DMS 273 treated with DMSO at 0.1 percent for 48 hours (cell line): ENCODE measurements at regions not wholly inside any gene's neighbourhood (a gene's known extent, or its start where the extent isn't known, plus 50 kb on each side); places are given as distances from the start of the nearest gene placed in this dataset.

Experiments
- DNase-seq: peaks from one replicate; lab custom pipeline; 2025; lab: John Stamatoyannopoulos, UW

DNA sequence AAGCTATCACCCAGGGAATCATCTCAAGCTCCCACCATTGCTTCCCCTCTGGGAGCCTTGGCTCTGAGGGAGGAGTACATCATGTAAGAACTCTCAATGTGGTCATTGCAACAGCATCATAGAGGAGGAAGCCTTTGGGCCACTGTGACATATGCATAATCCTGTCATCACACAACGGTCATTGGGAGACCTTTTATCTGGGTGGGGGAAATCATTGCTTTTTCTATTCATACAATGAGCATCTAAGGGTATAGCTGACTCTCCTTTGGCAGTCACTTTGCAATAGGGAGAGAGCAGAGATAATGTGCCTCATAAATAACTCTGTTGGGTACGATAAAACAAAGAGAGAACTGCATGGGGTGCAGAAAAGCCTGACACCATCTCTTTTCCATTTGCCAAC is 155.2 kb upstream of the KCNIP4 start:
- no peak for DNase-seq

- no peak for DNase-seq
Observed at GRCh38 chr4:22099896-22100295, 151.3 kb upstream of the KCNIP4 start.

GRCh38 chr4:22097596-22097995 is 149.0 kb upstream of the KCNIP4 start:
- no peak for DNase-seq

DNA sequence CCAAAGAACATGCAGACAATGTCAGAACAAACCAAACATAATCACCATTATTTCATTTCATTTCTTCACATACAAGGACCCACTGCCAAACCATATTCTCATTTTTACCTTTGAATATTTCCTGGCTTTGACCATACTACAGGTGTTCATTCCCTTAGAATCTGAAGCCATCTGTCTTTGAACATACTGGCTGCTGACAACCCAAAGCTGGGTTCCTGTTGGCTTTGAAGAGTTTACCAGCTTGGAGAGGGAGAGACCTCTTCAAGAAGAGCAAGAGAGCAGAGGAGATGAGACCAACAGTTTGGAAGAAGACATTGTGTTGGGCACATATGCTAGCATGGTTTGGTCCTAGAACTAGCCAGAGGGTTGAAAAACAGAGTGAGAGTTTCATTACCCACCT is 145.6 kb upstream of the KCNIP4 start:
- no peak for DNase-seq

- no peak for DNase-seq
Observed at GRCh38 chr4:22093126-22093525, 144.6 kb upstream of the KCNIP4 start.

- no peak for DNase-seq
Observed at GRCh38 chr4:22091906-22092305, 143.3 kb upstream of the KCNIP4 start.

GRCh38 chr4:22091352-22091717 is 142.8 kb upstream of the KCNIP4 start:
- no peak for DNase-seq

- DNase-seq = no peak
Observed at GRCh38 chr4:22090661-22091351, 142.2 kb upstream of the KCNIP4 start.

DNA sequence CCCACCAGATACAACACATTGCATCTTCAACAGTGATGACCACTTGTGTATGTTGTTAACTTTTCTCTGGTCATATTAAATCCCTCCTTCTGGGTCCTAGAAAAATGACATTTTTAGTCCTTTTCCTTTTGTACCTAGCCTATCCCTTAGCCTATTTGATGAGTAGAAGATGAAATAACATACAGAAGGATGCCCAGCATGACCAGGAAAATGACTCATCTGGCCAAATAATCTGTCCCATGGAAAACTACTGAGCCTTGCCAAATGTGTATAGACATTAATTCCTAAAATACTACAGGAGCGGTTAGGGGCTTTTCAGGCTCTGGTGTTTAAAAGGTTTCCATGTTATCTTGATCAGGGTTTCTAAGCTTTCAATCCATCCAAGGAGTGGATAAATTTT is 129.0 kb upstream of the KCNIP4 start:
- no peak for DNase-seq

GRCh38 chr4:22072726-22073125 is 124.2 kb upstream of the KCNIP4 start:
- no peak for DNase-seq

- no peak for DNase-seq
Observed at GRCh38 chr4:22072240-22072639, 123.7 kb upstream of the KCNIP4 start.

GRCh38 chr4:22071749-22072148 is 123.2 kb upstream of the KCNIP4 start:
- DNase-seq = no peak

DNA sequence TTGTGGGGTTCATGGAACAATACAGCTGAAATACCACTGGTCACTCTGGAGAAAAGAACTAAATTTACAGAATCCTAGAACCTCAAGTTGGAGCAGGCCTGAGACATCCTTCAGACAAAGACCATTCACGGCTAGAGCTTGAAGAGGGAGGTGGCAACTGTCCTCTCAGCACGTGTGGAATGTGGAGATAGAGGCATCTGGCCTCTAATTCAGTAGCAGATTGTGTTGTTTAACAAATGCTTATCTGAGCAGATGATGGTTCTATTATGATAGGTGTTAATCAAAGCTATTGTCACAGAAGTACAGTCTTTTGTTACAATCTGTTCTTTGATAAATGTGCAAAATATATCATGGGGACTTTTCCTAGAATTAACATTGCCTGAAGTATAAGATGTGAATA is 121.7 kb upstream of the KCNIP4 start:
- no peak for DNase-seq

- DNase-seq = no peak
Observed at GRCh38 chr4:22063613-22064012, 115.0 kb upstream of the KCNIP4 start.

- no peak for DNase-seq
Observed at GRCh38 chr4:22062676-22063075, 114.1 kb upstream of the KCNIP4 start.

DNA sequence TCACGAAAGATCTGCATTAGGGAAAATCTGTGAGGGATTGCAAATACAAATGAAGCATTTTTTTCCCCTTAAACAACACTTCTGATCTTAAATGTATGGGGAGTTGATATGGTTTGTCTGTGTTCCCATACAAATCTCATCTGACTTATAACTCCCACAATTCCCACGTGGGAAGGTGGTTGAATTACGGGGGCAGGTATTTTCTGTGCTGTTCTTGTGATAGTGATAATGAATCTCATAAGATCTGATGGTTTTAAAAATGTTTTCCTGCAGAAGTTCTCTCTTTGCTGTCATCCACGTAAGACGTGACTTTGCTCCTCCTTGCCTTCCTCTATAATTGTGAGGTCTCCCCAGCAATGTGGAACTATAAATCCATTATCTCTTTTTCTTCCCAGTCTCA is 107.4 kb upstream of the KCNIP4 start:
- DNase-seq = no peak

DNA sequence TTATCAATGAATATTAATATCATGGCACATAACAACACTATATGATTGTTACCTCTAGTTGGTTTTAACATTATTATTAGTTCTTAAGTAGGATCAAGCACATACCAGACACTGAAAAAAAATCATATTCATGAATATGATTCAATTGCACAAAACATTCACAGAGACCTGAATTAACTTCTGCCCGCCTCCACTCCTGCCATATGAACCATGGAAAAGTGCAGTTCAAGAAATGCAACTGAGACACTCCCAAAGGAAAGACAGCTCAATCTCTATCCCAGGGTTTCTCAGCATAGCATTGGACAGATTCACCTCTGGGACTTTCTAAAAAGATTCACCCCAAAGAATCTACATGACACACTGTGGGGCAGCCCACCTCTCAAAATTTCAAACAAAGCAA is 103.5 kb upstream of the KCNIP4 start:
- DNase-seq = no peak

- DNase-seq = no peak
Observed at GRCh38 chr4:22048323-22048722, 99.8 kb upstream of the KCNIP4 start.

- DNase-seq = no peak
Observed at GRCh38 chr4:22047793-22048192, 99.2 kb upstream of the KCNIP4 start.

DNA sequence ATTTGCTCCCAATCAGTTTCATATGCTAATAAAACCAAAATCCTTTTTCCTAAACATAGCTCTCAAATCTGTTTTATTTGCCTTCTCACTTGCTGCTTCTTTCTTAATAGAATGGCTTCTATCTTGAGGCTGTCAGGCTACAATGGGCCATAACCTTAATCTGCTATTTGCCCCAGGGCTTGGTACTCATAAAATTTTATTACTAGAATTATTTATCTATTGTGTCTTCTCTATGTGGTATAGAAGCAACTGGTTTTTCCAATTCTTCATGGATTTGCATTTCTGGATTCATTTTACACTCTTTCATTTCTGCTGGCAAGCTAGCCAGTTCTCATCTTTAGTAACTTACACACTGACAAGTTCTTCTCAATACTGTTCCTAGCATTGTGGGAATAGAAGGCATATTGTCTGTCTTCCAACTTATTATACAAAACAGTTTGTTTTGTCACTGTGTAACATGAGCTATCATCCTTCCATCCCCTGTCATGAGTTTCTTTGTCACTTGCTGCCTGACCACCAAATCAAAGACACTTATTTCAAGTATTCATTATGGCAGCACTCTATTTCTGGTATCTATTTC is 96.6 kb upstream of the KCNIP4 start:
- no peak for DNase-seq

DNA sequence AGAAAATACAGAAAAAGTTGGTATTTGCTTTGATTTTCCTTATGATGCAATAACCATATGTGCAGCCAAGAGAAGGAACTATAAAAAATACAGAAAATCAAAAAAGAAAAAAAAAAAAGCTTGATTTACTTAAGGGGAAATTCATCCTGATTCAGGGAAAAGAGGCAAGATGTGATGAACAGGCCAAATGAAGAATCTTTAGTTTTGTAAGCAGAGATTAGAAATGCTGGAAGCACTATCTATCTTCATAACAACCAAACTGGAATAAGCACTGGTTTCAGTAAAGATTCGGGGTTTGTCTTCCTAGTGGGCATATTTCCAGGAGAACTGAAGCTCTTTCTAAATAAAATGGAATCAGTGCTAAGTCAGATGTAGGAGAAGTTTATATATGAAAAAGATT is 82.9 kb upstream of the KCNIP4 start:
- no peak for DNase-seq

DNA sequence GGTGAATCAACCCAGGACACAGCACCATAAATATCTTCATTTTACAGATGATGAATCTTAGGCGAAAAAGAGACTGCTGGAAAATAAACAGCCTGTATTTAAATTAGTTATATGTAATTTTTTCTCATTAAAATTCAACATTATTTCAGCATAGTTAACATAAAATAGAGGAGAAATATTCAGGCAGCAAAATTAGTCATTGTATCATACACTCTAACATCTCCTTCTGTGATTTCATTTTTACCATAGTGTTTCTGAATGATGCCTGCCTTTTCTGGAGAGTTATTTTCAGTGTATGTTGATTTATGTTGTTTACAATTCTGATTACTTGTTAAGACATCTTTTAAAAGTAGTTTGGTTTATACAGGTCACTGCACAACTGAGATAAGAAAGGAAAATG is 82.3 kb upstream of the KCNIP4 start:
- DNase-seq = no peak

DNA sequence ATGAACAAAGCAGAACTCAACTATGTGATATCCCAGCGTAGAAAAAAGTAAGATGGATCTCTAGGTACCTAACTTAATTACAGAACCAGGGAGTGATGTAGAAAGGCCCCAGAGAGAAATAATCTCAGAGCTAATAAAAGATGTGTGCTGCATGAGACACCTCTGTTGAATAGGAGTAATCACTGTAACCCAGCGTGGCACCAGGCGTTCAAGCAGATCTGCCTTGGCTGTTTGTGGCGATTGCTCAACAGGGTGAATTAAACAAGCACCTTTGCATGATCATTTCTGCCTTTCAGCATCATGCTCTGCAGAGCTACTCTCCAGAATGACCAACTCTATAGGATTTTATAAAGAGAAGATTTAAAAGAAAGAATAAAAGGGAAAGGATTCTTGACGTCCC is 81.7 kb upstream of the KCNIP4 start:
- no peak for DNase-seq

GRCh38 chr4:22029803-22030202 is 81.2 kb upstream of the KCNIP4 start:
- no peak for DNase-seq
